Smooth muscle cell (in vitro differentiated cells): ENCODE measurements at regions not wholly inside any gene's neighbourhood (a gene's known extent, or its start where the extent isn't known, plus 50 kb on each side); places are given as distances from the start of the nearest gene placed in this dataset.

ENCODE experiments used
- DNase-seq: peaks from one replicate; lab custom pipeline; 2025; ENCODE audit not compliant: unreplicated experiment; lab: John Stamatoyannopoulos, UW
- H2AFZ ChIP-seq: fragments of 200-600 bp; sonication (generic); 2 replicates; pipeline ENCODE4 v1.6.0; 2016; ENCODE audit warnings: antibody characterized with exemption, low read depth, mild to moderate bottlenecking
- H3F3A ChIP-seq: fragments of 200-600 bp; sonication (generic); 2 replicates; pipeline ENCODE4 v1.6.0; 2017; ENCODE audit warnings: antibody characterized with exemption, low read depth
- H3K27ac ChIP-seq: fragments of 200-600 bp; sonication (generic); 2 replicates; pipeline ENCODE4 v1.5.1; 2016; ENCODE audit warnings: low read depth, mild to moderate bottlenecking
- H3K27me3 ChIP-seq: fragments of 200-600 bp; sonication (generic); 2 replicates; pipeline ENCODE4 v1.6.1; 2016; ENCODE audit warnings: low read depth, mild to moderate bottlenecking
- H3K36me3 ChIP-seq: fragments of 200-600 bp; sonication (generic); 2 replicates; pipeline ENCODE4 v1.5.1; 2016; ENCODE audit warnings: low read depth
- H3K4me1 ChIP-seq: fragments of 200-600 bp; sonication (generic); 2 replicates; pipeline ENCODE4 v1.5.1; 2016; ENCODE audit warnings: low read depth
- H3K4me2 ChIP-seq: fragments of 200-600 bp; sonication (generic); 2 replicates; pipeline ENCODE4 v1.6.0; 2016; ENCODE audit warnings: mild to moderate bottlenecking
- H3K4me3 ChIP-seq: fragments of 200-600 bp; sonication (generic); 2 replicates; pipeline ENCODE4 v1.5.1; 2016; ENCODE audit warnings: mild to moderate bottlenecking
- H3K79me2 ChIP-seq: fragments of 200-600 bp; sonication (generic); 2 replicates; pipeline ENCODE4 v1.6.0; 2016; ENCODE audit warnings: low read depth, mild to moderate bottlenecking
- H3K9ac ChIP-seq: fragments of 200-600 bp; sonication (generic); 2 replicates; pipeline ENCODE4 v1.6.0; 2016; ENCODE audit warnings: low read depth
- H3K9me3 ChIP-seq: fragments of 200-600 bp; sonication (generic); replicated peaks from 2 replicates; pipeline ENCODE4 v1.5.1; 2016; ENCODE audit warnings: low read depth
- H4K20me1 ChIP-seq: fragments of 200-600 bp; sonication (generic); 2 replicates; pipeline ENCODE4 v1.6.0; 2016; ENCODE audit warnings: low read depth
- WGBS: methylation state at CpG from one replicate; pipeline ENCODE4 v1.1.7; 2016; ENCODE audit warnings: low lambda C conversion rate; 5-methylcytosine and 5-hydroxymethylcytosine counted together
- TF ChIP-seq, protein P1 (sequence below): fragments of 200-600 bp; sonication (generic); IDR thresholded peaks from 2 replicates; pipeline ENCODE4 v1.5.1; 2017; ENCODE audit warnings: borderline replicate concordance, mild to moderate bottlenecking, antibody characterized with exemption; ENCODE audit not compliant: insufficient read depth, poor library complexity, severe bottlenecking

DNA sequence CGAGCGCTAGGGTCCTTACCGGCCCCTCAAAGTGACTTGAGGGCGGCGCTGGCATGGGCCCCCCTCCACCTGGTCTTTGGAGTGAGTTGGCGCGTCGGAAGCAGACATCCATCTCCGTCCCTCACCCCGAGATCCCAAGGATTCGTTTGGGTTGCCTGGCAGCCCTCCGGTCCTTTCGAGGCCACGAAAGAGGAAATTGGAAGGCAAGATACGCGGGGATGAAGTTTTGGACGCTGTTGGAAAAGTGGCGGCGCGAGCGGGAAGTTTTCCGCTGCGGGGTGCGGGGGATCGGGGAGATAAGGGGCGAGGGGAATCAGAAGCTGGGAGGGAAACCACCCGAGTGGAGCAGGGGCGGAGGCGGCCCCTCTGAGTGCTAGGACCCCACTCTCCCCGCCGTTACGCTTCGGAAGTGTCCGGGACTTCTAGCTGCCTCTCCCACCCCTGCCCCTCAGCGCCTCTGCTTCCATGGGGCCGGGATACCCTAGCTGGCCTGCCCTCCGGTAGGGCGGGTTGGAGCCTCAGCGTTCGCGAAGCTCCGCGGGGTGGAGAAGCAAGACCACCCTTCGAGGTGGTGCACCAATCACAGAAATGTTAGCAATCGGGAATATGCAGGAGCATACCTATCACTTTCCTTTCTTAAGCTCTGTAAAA lies 57.8 kb downstream of the FRMPD3 start:
- 41% methylated on average over 42 of the region's 45 CpGs for WGBS

DNA sequence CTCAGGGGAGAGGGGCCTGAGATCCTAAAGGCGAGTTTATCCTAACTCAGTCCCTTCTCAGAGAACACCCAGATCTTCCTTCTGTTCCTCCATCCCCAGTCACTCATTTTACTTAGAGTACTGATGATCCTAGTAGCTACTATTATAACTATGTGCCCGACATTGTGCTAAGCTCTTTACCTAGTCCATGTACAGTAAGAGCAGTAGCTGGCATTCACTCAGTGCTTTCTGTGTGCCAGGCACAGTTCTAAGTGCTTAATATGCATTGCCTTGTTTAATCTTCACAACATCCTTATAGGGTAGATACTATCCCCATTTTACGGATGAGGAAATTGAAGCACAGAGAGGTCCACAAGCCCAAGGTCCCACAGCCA lies 58.3 kb downstream of the FRMPD3 start:
- peaks cover 36% of the 10 kb centered on the region for H3K27me3 ChIP-seq
- no peak overlapping the region for H3K4me2 ChIP-seq
- 63% methylated on average over 3 of the region's 3 CpGs for WGBS

More for the DNA sequence above, 57.8 kb downstream of the FRMPD3 start:
- TF ChIP-seq, protein P1, sequence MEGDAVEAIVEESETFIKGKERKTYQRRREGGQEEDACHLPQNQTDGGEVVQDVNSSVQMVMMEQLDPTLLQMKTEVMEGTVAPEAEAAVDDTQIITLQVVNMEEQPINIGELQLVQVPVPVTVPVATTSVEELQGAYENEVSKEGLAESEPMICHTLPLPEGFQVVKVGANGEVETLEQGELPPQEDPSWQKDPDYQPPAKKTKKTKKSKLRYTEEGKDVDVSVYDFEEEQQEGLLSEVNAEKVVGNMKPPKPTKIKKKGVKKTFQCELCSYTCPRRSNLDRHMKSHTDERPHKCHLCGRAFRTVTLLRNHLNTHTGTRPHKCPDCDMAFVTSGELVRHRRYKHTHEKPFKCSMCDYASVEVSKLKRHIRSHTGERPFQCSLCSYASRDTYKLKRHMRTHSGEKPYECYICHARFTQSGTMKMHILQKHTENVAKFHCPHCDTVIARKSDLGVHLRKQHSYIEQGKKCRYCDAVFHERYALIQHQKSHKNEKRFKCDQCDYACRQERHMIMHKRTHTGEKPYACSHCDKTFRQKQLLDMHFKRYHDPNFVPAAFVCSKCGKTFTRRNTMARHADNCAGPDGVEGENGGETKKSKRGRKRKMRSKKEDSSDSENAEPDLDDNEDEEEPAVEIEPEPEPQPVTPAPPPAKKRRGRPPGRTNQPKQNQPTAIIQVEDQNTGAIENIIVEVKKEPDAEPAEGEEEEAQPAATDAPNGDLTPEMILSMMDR, result no peak
- H3F3A ChIP-seq, result no peaks in the 10 kb centered on the region
- H3K4me3 ChIP-seq, result no peak overlapping the region
- H3K36me3 ChIP-seq, result no peaks in the 10 kb centered on the region
- no peak overlapping the region for H2AFZ ChIP-seq
- no peak overlapping the region for H3K27ac ChIP-seq
- DNase-seq, result no peak
- no peaks in the 10 kb centered on the region for H3K9me3 ChIP-seq
- H3K9ac ChIP-seq, result no peak overlapping the region
- no peaks in the 10 kb centered on the region for H4K20me1 ChIP-seq
- H3K27me3 ChIP-seq, result peaks cover 36% of the 10 kb centered on the region
- no peaks in the 10 kb centered on the region for H3K79me2 ChIP-seq
- peak overlapping the region; percentile 21 for H3K4me2 ChIP-seq
- H3K4me1 ChIP-seq, result no peaks in the 10 kb centered on the region

DNA sequence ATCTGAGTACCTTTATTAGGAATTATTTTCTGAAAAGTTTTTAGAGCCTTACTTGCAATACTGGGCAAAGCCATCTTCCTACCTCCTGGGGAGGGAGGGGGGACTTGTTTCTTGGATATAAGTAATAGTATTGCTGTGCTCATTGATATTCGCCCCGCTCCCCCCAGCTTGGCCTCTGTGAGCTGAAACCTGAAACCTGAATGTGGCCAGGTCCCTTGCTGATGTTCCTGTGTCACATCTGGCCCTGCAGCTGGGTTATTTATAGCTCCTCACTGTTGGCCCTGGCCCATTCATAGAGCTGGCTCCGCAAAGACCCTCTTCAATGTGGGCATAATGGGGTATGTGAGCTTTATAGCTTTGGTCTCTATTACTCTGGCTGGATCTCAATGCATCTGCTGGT lies 59.5 kb downstream of the FRMPD3 start:
- Histone ChIP-seq H3K79me2 (no peaks in the 10 kb centered on the region), H3K9ac (no peak overlapping the region), H3K9me3 (no peaks in the 10 kb centered on the region), H3K27me3 (peaks cover 38% of the 10 kb centered on the region), H2AFZ (no peak overlapping the region), H4K20me1 (no peaks in the 10 kb centered on the region), H3K4me2 (no peak overlapping the region), H3K36me3 (no peaks in the 10 kb centered on the region), H3F3A (no peaks in the 10 kb centered on the region), H3K4me1 (no peaks in the 10 kb centered on the region), H3K27ac (no peak overlapping the region), H3K4me3 (no peak overlapping the region)
- TF ChIP-seq, protein P1, result no peak
- WGBS, result 84% methylated on average over 3 of the region's 3 CpGs
- no peak for DNase-seq

More for the DNA sequence above, 58.3 kb downstream of the FRMPD3 start:
- TF ChIP-seq, protein P1, result no peak
- Histone ChIP-seq H3K36me3 (no peaks in the 10 kb centered on the region), H2AFZ (no peak overlapping the region), H3K4me1 (no peaks in the 10 kb centered on the region), H3K4me3 (no peak overlapping the region), H3K9me3 (no peaks in the 10 kb centered on the region), H3K9ac (no peak overlapping the region), H3K79me2 (no peaks in the 10 kb centered on the region), H3K27ac (no peak overlapping the region), H4K20me1 (no peaks in the 10 kb centered on the region), H3F3A (no peaks in the 10 kb centered on the region)
- no peak for DNase-seq

DNA sequence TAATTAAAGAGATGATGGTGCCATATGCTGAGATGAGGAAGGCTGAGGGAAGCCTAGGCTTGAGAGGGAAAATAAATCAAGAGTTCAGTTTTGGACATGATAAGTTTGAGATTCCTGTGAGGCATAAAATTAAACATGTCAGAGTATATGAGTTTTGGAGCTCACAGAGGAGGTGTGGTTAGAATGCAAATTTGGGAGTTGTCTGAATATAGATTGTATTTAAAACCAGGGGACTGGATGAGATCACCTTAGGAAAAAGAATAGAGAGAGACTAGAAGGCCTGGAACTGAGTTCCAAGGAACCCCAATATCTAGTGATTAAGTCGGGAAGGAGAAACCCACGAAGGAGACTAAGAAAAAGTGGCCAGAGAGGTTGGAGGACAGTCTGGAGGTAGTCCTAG lies 65.5 kb downstream of the FRMPD3 start:
- TF ChIP-seq, protein P1, result no peak
- H4K20me1 ChIP-seq, result no peaks in the 10 kb centered on the region
- no peaks in the 10 kb centered on the region for H3K36me3 ChIP-seq
- H3K4me3 ChIP-seq, result no peak overlapping the region
- H3K9ac ChIP-seq, result no peak overlapping the region
- DNase-seq, result no peak
- H3K27ac ChIP-seq, result no peak overlapping the region
- H3K9me3 ChIP-seq, result no peaks in the 10 kb centered on the region
- no peaks in the 10 kb centered on the region for H3K79me2 ChIP-seq
- H3F3A ChIP-seq, result no peaks in the 10 kb centered on the region
- 71% methylated on average over 2 of the region's 2 CpGs for WGBS
- H3K4me1 ChIP-seq, result no peaks in the 10 kb centered on the region
- H3K27me3 ChIP-seq, result peaks cover 22% of the 10 kb centered on the region
- H3K4me2 ChIP-seq, result no peak overlapping the region
- H2AFZ ChIP-seq, result no peak overlapping the region
